HG03135 (cell line): ENCODE measurements at regions not wholly inside any gene's neighbourhood (a gene's known extent, or its start where the extent isn't known, plus 50 kb on each side); places are given as distances from the start of the nearest gene placed in this dataset.
"Not testable (repeated sequence)": the region's sequence is repeated elsewhere in the genome, so short reads cannot be mapped to it uniquely, and the experiment has no call there.

Experiments
- ATAC-seq: cut with Tn5 transposase; IDR thresholded peaks from one replicate; pipeline ENCODE4 v1.9.1; 2021; ENCODE audit warnings: mild to moderate bottlenecking, moderate library complexity; ENCODE audit not compliant: unreplicated experiment

- not testable (repeated sequence) for ATAC-seq
Observed at GRCh38 chr1:234888247-234888646, 240.4 kb downstream of the TOMM20 start.

GRCh38 chr1:234887016-234887900, 241.4 kb downstream of the TOMM20 start:
- no peak for ATAC-seq

GRCh38 chr1:234886081-234886984, 242.3 kb downstream of the TOMM20 start:
- no peak for ATAC-seq

- no peak for ATAC-seq
Observed at GRCh38 chr1:234885601-234886000, 243.0 kb downstream of the TOMM20 start.

GRCh38 chr1:234884701-234885100, 243.9 kb downstream of the TOMM20 start:
- no peak for ATAC-seq

- ATAC-seq: no peak
Observed at GRCh38 chr1:234884006-234884405, 244.6 kb downstream of the TOMM20 start.

- no peak for ATAC-seq
Observed at GRCh38 chr1:234882898-234883297, 245.7 kb downstream of the TOMM20 start.

- peak; percentile 80 for ATAC-seq
Observed at GRCh38 chr1:234881893-234882771, 246.5 kb downstream of the TOMM20 start.

- ATAC-seq: no peak
Observed at GRCh38 chr1:234879147-234880080, 249.2 kb downstream of the TOMM20 start.

- no peak for ATAC-seq
Observed at GRCh38 chr1:234878288-234878687, 250.3 kb downstream of the TOMM20 start.

GRCh38 chr1:234877761-234878160, 250.9 kb downstream of the TOMM20 start:
- no peak for ATAC-seq

GRCh38 chr1:234875953-234876855, 252.4 kb downstream of the TOMM20 start:
- ATAC-seq: no peak

- no peak for ATAC-seq
Observed at GRCh38 chr1:234875328-234875952, 253.2 kb downstream of the TOMM20 start.

- no peak for ATAC-seq
Observed at GRCh38 chr1:234874291-234875288, 254.0 kb downstream of the TOMM20 start.

GRCh38 chr1:234871710-234872271, 256.8 kb downstream of the TOMM20 start:
- no peak for ATAC-seq

- ATAC-seq: no peak
Observed at GRCh38 chr1:234871039-234871709, 257.5 kb downstream of the TOMM20 start.
